Smooth muscle cell (in vitro differentiated cells): ENCODE measurements at regions not wholly inside any gene's neighbourhood (a gene's known extent, or its start where the extent isn't known, plus 50 kb on each side); places are given as distances from the start of the nearest gene placed in this dataset.
A peak's percentile ranks its signal among the peaks of the same experiment; 100 is the strongest.

Source experiments
- DNase-seq: peaks from one replicate; lab custom pipeline; 2025; ENCODE audit not compliant: unreplicated experiment; lab: John Stamatoyannopoulos, UW
- H2AFZ ChIP-seq: fragments of 200-600 bp; sonication (generic); 2 replicates; pipeline ENCODE4 v1.6.0; 2016; ENCODE audit warnings: antibody characterized with exemption, low read depth, mild to moderate bottlenecking
- H3F3A ChIP-seq: fragments of 200-600 bp; sonication (generic); 2 replicates; pipeline ENCODE4 v1.6.0; 2017; ENCODE audit warnings: antibody characterized with exemption, low read depth
- H3K27ac ChIP-seq: fragments of 200-600 bp; sonication (generic); 2 replicates; pipeline ENCODE4 v1.5.1; 2016; ENCODE audit warnings: low read depth, mild to moderate bottlenecking
- H3K27me3 ChIP-seq: fragments of 200-600 bp; sonication (generic); 2 replicates; pipeline ENCODE4 v1.6.1; 2016; ENCODE audit warnings: low read depth, mild to moderate bottlenecking
- H3K36me3 ChIP-seq: fragments of 200-600 bp; sonication (generic); 2 replicates; pipeline ENCODE4 v1.5.1; 2016; ENCODE audit warnings: low read depth
- H3K4me1 ChIP-seq: fragments of 200-600 bp; sonication (generic); 2 replicates; pipeline ENCODE4 v1.5.1; 2016; ENCODE audit warnings: low read depth
- H3K4me2 ChIP-seq: fragments of 200-600 bp; sonication (generic); 2 replicates; pipeline ENCODE4 v1.6.0; 2016; ENCODE audit warnings: mild to moderate bottlenecking
- H3K4me3 ChIP-seq: fragments of 200-600 bp; sonication (generic); 2 replicates; pipeline ENCODE4 v1.5.1; 2016; ENCODE audit warnings: mild to moderate bottlenecking
- H3K79me2 ChIP-seq: fragments of 200-600 bp; sonication (generic); 2 replicates; pipeline ENCODE4 v1.6.0; 2016; ENCODE audit warnings: low read depth, mild to moderate bottlenecking
- H3K9ac ChIP-seq: fragments of 200-600 bp; sonication (generic); 2 replicates; pipeline ENCODE4 v1.6.0; 2016; ENCODE audit warnings: low read depth
- H3K9me3 ChIP-seq: fragments of 200-600 bp; sonication (generic); replicated peaks from 2 replicates; pipeline ENCODE4 v1.5.1; 2016; ENCODE audit warnings: low read depth
- H4K20me1 ChIP-seq: fragments of 200-600 bp; sonication (generic); 2 replicates; pipeline ENCODE4 v1.6.0; 2016; ENCODE audit warnings: low read depth
- WGBS: methylation state at CpG from one replicate; pipeline ENCODE4 v1.1.7; 2016; ENCODE audit warnings: low lambda C conversion rate; 5-methylcytosine and 5-hydroxymethylcytosine counted together
- TF ChIP-seq, protein P1 (sequence below): fragments of 200-600 bp; sonication (generic); IDR thresholded peaks from 2 replicates; pipeline ENCODE4 v1.5.1; 2017; ENCODE audit warnings: borderline replicate concordance, mild to moderate bottlenecking, antibody characterized with exemption; ENCODE audit not compliant: insufficient read depth, poor library complexity, severe bottlenecking

DNA sequence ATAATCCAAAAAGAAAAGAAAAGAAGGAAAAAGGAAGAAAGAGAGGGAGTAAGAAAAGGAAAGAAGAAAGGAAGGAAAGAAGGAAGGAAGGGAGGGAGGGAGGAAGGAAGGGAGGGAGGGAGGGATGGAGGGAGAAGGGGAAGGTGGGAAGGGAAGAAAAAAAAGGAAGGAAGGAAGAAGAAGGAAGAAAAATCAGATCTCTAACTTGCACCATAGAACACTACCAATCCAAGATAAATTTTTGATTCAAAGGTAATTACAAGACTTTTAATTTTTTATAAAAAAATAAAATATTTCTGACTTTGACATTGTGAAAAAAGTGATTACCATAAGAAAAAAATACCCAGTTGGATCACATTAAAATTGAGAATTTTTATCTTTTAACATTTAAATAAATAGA is 70.5 kb upstream of the NKAIN2 start:
- Histone ChIP-seq H3K9ac (no peak overlapping the region), H2AFZ (no peak overlapping the region), H3K4me2 (no peak overlapping the region), H3K27me3 (no peaks in the 10 kb centered on the region), H3K79me2 (no peaks in the 10 kb centered on the region), H4K20me1 (no peaks in the 10 kb centered on the region), H3K36me3 (no peaks in the 10 kb centered on the region), H3K4me3 (no peak overlapping the region), H3F3A (no peaks in the 10 kb centered on the region), H3K27ac (no peak overlapping the region), H3K9me3 (no peaks in the 10 kb centered on the region), H3K4me1 (no peaks in the 10 kb centered on the region)
- no peak for DNase-seq
- TF ChIP-seq, protein P1, sequence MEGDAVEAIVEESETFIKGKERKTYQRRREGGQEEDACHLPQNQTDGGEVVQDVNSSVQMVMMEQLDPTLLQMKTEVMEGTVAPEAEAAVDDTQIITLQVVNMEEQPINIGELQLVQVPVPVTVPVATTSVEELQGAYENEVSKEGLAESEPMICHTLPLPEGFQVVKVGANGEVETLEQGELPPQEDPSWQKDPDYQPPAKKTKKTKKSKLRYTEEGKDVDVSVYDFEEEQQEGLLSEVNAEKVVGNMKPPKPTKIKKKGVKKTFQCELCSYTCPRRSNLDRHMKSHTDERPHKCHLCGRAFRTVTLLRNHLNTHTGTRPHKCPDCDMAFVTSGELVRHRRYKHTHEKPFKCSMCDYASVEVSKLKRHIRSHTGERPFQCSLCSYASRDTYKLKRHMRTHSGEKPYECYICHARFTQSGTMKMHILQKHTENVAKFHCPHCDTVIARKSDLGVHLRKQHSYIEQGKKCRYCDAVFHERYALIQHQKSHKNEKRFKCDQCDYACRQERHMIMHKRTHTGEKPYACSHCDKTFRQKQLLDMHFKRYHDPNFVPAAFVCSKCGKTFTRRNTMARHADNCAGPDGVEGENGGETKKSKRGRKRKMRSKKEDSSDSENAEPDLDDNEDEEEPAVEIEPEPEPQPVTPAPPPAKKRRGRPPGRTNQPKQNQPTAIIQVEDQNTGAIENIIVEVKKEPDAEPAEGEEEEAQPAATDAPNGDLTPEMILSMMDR, result no peak

- Histone ChIP-seq H3K4me1 (no peaks in the 10 kb centered on the region), H3K9me3 (no peaks in the 10 kb centered on the region), H4K20me1 (no peaks in the 10 kb centered on the region), H3K27me3 (no peaks in the 10 kb centered on the region), H2AFZ (no peak overlapping the region), H3F3A (no peaks in the 10 kb centered on the region), H3K27ac (no peak overlapping the region), H3K9ac (no peak overlapping the region), H3K36me3 (no peaks in the 10 kb centered on the region), H3K79me2 (no peaks in the 10 kb centered on the region), H3K4me3 (no peak overlapping the region), H3K4me2 (no peak overlapping the region)
- TF ChIP-seq, protein P1, result no peak
- 63% methylated on average over 3 of the region's 3 CpGs for WGBS
- no peak for DNase-seq
Observed at GRCh38 chr6:123716506-123716905, 79.8 kb upstream of the TRDN start.

DNA sequence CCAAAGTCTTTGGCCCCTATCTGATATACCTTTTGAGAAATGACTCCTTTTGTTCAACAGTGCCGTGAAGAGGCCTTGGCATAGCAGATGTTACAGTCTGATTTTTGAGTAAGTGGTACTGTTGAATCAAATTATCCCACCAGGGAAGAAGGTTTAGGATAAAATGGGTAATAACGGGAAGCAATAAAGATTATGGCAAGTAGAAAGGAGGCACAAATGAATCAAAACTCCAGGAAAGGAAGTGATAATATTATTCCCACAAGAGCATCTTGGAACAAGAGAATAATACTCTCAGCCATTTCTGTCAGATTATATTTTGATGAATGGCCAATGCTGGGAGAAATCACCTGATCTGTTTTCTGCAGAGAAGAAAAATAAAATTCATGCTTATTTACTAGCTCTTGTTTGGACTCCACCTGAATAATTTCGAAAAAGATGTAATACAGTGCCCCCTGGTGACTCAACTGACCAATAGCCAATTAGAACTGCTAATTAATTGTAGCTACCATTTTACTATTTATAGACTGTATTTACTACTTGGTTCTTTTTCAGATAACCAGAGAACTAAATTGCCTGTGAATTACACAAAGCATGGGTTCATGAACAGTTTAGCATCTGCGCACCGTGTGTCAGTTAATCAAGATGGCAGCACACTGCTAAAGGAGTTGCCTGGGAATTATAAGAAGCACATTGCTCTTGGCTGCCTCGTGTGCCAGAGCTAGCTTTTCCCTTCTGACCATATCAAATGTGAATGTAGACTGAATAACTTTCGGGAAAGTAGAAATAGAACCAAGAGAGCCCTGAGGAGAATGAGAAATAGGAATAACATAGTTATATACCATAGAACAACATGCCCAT is 78.5 kb upstream of the TRDN start:
- Histone ChIP-seq H4K20me1 (no peaks in the 10 kb centered on the region), H3K4me1 (no peaks in the 10 kb centered on the region), H3K27me3 (no peaks in the 10 kb centered on the region), H3K27ac (no peak overlapping the region), H3K9me3 (no peaks in the 10 kb centered on the region), H2AFZ (peak overlapping the region; percentile 0), H3K4me2 (no peak overlapping the region), H3F3A (no peaks in the 10 kb centered on the region), H3K9ac (no peak overlapping the region), H3K79me2 (no peaks in the 10 kb centered on the region), H3K36me3 (no peaks in the 10 kb centered on the region), H3K4me3 (no peak overlapping the region)
- no peak for DNase-seq
- TF ChIP-seq, protein P1, result peak; percentile 72
- WGBS, result 66% methylated on average over 7 of the region's 7 CpGs

DNA sequence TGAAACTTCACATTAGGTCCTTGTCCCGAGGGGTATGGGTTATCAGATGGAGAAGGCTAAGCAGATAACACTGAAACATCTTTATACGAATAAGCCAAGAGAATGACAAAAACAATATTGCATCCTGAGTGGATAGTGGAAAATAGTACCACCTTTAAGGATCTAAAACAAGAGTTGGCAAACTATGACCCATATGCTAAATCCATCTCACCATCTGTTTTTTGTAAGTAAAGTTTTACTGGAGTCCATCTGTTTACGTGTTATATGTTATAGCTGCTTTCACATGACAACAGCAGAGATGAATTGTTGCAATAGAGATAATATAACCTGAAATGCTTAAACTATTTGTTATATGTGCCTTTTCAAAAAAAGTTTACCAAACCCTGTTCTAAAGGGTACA is 76.1 kb upstream of the TRDN start:
- no peak overlapping the region for H2AFZ ChIP-seq
- H3K79me2 ChIP-seq, result no peaks in the 10 kb centered on the region
- no peaks in the 10 kb centered on the region for H4K20me1 ChIP-seq
- no peak overlapping the region for H3K27ac ChIP-seq
- DNase-seq, result no peak
- 85% methylated on average over 3 of the region's 3 CpGs for WGBS
- H3F3A ChIP-seq, result no peaks in the 10 kb centered on the region
- H3K36me3 ChIP-seq, result no peaks in the 10 kb centered on the region
- no peaks in the 10 kb centered on the region for H3K4me1 ChIP-seq
- no peaks in the 10 kb centered on the region for H3K9me3 ChIP-seq
- H3K4me3 ChIP-seq, result no peak overlapping the region
- no peaks in the 10 kb centered on the region for H3K27me3 ChIP-seq
- H3K9ac ChIP-seq, result no peak overlapping the region
- TF ChIP-seq, protein P1, result no peak
- no peak overlapping the region for H3K4me2 ChIP-seq
